Psoas muscle (tissue), 7 donors: ENCODE measurements at regions not wholly inside any gene's neighbourhood (a gene's known extent, or its start where the extent isn't known, plus 50 kb on each side); places are given as distances from the start of the nearest gene placed in this dataset.

ENCODE experiments used
- ATAC-seq, 4 donors: fragments of 200-7000 bp; cut with Tn5 transposase; one replicate each; pipeline ENCODE4 v1.9.1; 2020; ENCODE audit warnings: moderate library complexity in 3 of 4, mild to moderate bottlenecking in 2 of 4
- DNase-seq, 2 donors: peaks; one replicate each; pipeline ENCODE4 v3.0.0-alpha.2; 2020
- H3K27ac ChIP-seq: fragments of 200-600 bp; one replicate; pipeline ENCODE4 v1.8.0; 2022
- H3K27me3 ChIP-seq, 3 donors: fragments of 200-600 bp in 1 of 3; one replicate each; pipeline versions ENCODE4 v1.6.1 to v1.8.0; 2013 to 2022; ENCODE audit warnings: low read length in 2 of 3, mild to moderate bottlenecking in 2 of 3, moderate library complexity in 1 of 3; ENCODE audit not compliant: insufficient read depth in 3 of 3
- H3K36me3 ChIP-seq, 2 donors: fragments of 200-600 bp in 1 of 2; one replicate each; pipeline versions ENCODE4 v1.6.1 to v1.8.0; 2013 to 2022; ENCODE audit warnings: low read depth in 1 of 2, mild to moderate bottlenecking in 1 of 2, moderate library complexity in 1 of 2; ENCODE audit not compliant: insufficient read depth in 1 of 2
- H3K4me1 ChIP-seq: fragments of 200-600 bp; one replicate; pipeline ENCODE4 v1.8.0; 2022
- H3K4me3 ChIP-seq: fragments of 200-600 bp; one replicate; pipeline ENCODE4 v1.8.0; 2022; ENCODE audit warnings: mild to moderate bottlenecking
- H3K9me3 ChIP-seq: fragments of 200-600 bp; one replicate; pipeline ENCODE4 v1.8.0; 2022
- CTCF ChIP-seq: fragments of 200-600 bp; IDR thresholded peaks from one replicate; pipeline ENCODE4 v1.8.0; 2022; ENCODE audit warnings: antibody characterized with exemption
- WGBS, 3 donors: extraction: QIAGEN DNeasy Blood & Tissue Kit; methylation state at CpG; one replicate each; pipeline versions ENCODE4 v1.1.6 to v1.1.7; 2013; 5-methylcytosine and 5-hydroxymethylcytosine counted together
- intact Hi-C, 2 donors: fragments of 100-400 bp; cut with DNase I; formaldehyde crosslinking; loops; one replicate each; pipeline versions ENCODE4 v1.11.0 to v1.14.2; 2022
- donor health status: healthy with polysubstance abuse.
- donor health status: DM: no; HTN: no; CAD: no; lungs with moderate emphysema.
- donor health status: Bipolar disorder and iron deficiency.
- donor health status: healthy.
- donor health status: DM: yes; HTN: yes; CAD: no.
- donor health status: DM: no; HTN: no; CAD: no.
- donor health status: DM: yes; HTN: yes; CAD: no.

GRCh38 chr3:30350011-30350410, 256.4 kb upstream of the TGFBR2 start:
- 59 to 61% (median 60%) methylated on average over 4 of the region's 4 CpGs for WGBS, 3 donors
- no peak overlapping the region for H3K27ac ChIP-seq
- intact Hi-C loops = no loop called here

GRCh38 chr3:30350901-30351300, 255.5 kb upstream of the TGFBR2 start:
- no peak for DNase-seq
- ATAC-seq = no peak
- TF ChIP-seq CTCF = no peak
- H3K4me1 ChIP-seq = peaks cover 26% of the 10 kb centered on the region
- 85 to 94% (median 91%) methylated on average over 2 of the region's 2 CpGs for WGBS, 3 donors
- H3K27ac ChIP-seq = no peak overlapping the region
- H3K27me3 ChIP-seq = no peaks in the 10 kb centered on the region
- no peak overlapping the region for H3K4me3 ChIP-seq
- H3K9me3 ChIP-seq = no peaks in the 10 kb centered on the region
- no peaks in the 10 kb centered on the region for H3K36me3 ChIP-seq
- intact Hi-C loops = no loop called here

More at GRCh38 chr3:30350011-30350410, 256.4 kb upstream of the TGFBR2 start:
- DNase-seq (no peak), ATAC-seq (no peak)
- TF ChIP-seq CTCF = no peak
- Histone ChIP-seq H3K4me1 (peaks cover 17% of the 10 kb centered on the region), H3K36me3 (no peaks in the 10 kb centered on the region), H3K27me3 (no peaks in the 10 kb centered on the region), H3K9me3 (no peaks in the 10 kb centered on the region), H3K4me3 (no peak overlapping the region)

GRCh38 chr3:30352410-30353318, 253.7 kb upstream of the TGFBR2 start:
- DNase-seq (no peak), ATAC-seq (no peak)
- WGBS, 3 donors = 75 to 81% (median 81%) methylated on average over 1 of the region's 1 CpG
- no peaks in the 10 kb centered on the region for H3K27me3 ChIP-seq
- no peak overlapping the region for H3K4me3 ChIP-seq
- H3K27ac ChIP-seq = no peak overlapping the region
- TF ChIP-seq CTCF = no peak
- no peaks in the 10 kb centered on the region for H3K36me3 ChIP-seq
- intact Hi-C loops = no loop called here
- H3K9me3 ChIP-seq = no peaks in the 10 kb centered on the region
- H3K4me1 ChIP-seq = peaks cover 26% of the 10 kb centered on the region

GRCh38 chr3:30353711-30354467, 252.5 kb upstream of the TGFBR2 start:
- H3K36me3 ChIP-seq = no peaks in the 10 kb centered on the region
- peaks cover 26% of the 10 kb centered on the region for H3K4me1 ChIP-seq
- no peak for TF ChIP-seq CTCF
- H3K9me3 ChIP-seq = no peaks in the 10 kb centered on the region
- no peak overlapping the region for H3K27ac ChIP-seq
- H3K27me3 ChIP-seq = no peaks in the 10 kb centered on the region
- no peak for DNase-seq
- WGBS, 3 donors = 6 to 11% (median 10%) methylated on average over 1 of the region's 1 CpG
- ATAC-seq = peak in 2 of 4 donors; percentile 47 to 49
- intact Hi-C loops = no loop called here
- H3K4me3 ChIP-seq = no peak overlapping the region
